ENCODE measurements at regions not wholly inside any gene's neighbourhood (a gene's known extent, or its start where the extent isn't known, plus 50 kb on each side); places are given as distances from the start of the nearest gene placed in this dataset.

- no peak overlapping the region for H2AFZ ChIP-seq (ENCODE audit: low read length)
- no peak for FAIRE-seq
- no peaks in the 10 kb centered on the region for H4K20me1 ChIP-seq (ENCODE audit: insufficient read depth, low read length)
- in situ Hi-C loops (cut with HindIII; ENCODE audit: extremely low pct_ligation_motif_present, low pct_unique_long_range_greater_than_20kb), result no loop called here
- H3K27ac ChIP-seq (ENCODE audit: extremely low read length, insufficient read depth, low read length), result no peak overlapping the region
- no peak for DNase-seq (ENCODE audit: low spot score)
- BruUV-seq (replicated peaks), result no TSS peak
- intact Hi-C loops (cut with micrococcal nuclease; ENCODE audit: unreplicated experiment), result no loop called here
- 15% methylated on average over 3 of the region's 3 CpGs for WGBS (ENCODE audit: low lambda C conversion rate)
- TF ChIP-seq HOXA9 (CRISPR knock-in tag; IDR thresholded peaks at IDR 0.05; ENCODE audit: borderline replicate concordance), result no peak
- no peak for TF ChIP-seq ZNF101 (CRISPR knock-in tag; IDR thresholded peaks at IDR 0.05; ENCODE audit: borderline replicate concordance, low read depth)
- TF ChIP-seq ZNF749 (CRISPR knock-in tag; IDR thresholded peaks at IDR 0.05; ENCODE audit: borderline replicate concordance), result no peak
- TF ChIP-seq IRF2 (CRISPR knock-in tag; IDR thresholded peaks at IDR 0.05), result no peak
- TF ChIP-seq KIAA2018 (CRISPR knock-in tag; IDR thresholded peaks at IDR 0.05; ENCODE audit: borderline replicate concordance), result no peak
- TF ChIP-seq AHDC1 (CRISPR knock-in tag; IDR thresholded peaks at IDR 0.05; ENCODE audit: borderline replicate concordance), result no peak
- no peak for TF ChIP-seq SNAI1 (CRISPR knock-in tag; IDR thresholded peaks at IDR 0.05; ENCODE audit: borderline replicate concordance)
- H3K36me3 ChIP-seq (replicated peaks in 1 of 2; ENCODE audit: control insufficient read depth in 1 of 2, insufficient read depth in 2 of 2, low read length in 2 of 2), result no peaks in the 10 kb centered on the region
- ATAC-seq, result no peak
- H3K9ac ChIP-seq (ENCODE audit: insufficient read depth, low read depth, low read length), result no peak overlapping the region
- H3K9me3 ChIP-seq (ENCODE audit: low read length), result no peaks in the 10 kb centered on the region
- no peak overlapping the region for H3K4me3 ChIP-seq (replicated peaks in 1 of 3; ENCODE audit: insufficient read depth in 1 of 3, low read depth in 2 of 3, low read length in 3 of 3)
- ChIA-PET POLR2A (no interaction called here), CTCF (ENCODE audit: low intra/inter-chr PET ratio, low total read pairs) (no interaction called here)
- H3K4me1 ChIP-seq (ENCODE audit: insufficient read depth, low read length), result no peaks in the 10 kb centered on the region
- no peaks in the 10 kb centered on the region for H3K79me2 ChIP-seq (ENCODE audit: insufficient read depth, low read length)
- no peaks in the 10 kb centered on the region for H3K27me3 ChIP-seq (ENCODE audit: control insufficient read depth in 1 of 2, insufficient read depth in 2 of 2, low read length in 2 of 2)
- no peak overlapping the region for H3K4me2 ChIP-seq (ENCODE audit: low read depth, low read length)
Measured at GRCh38 chr15:38796589-38796988, 232.0 kb upstream of the RASGRP1 start.
